Activated T-cell treated with anti-CD3 and anti-CD28 coated beads, Interleukin-2, amount 50 U/mL, for 48 hours (primary cell): ENCODE measurements at regions not wholly inside any gene's neighbourhood (a gene's known extent, or its start where the extent isn't known, plus 50 kb on each side); places are given as distances from the start of the nearest gene placed in this dataset.
"Not testable (repeated sequence)": the region's sequence is repeated elsewhere in the genome, so short reads cannot be mapped to it uniquely, and the experiment has no call there.

Experiments
- DNase-seq, 2 experiments: peaks; one replicate each; pipeline ENCODE4 v3.0.0-alpha.2; 2020

GRCh38 chr3:155995525-155996370 is 124.6 kb upstream of the KCNAB1 start:
- no peak for DNase-seq

- no peak for DNase-seq
Measured at GRCh38 chr3:155996882-155997281, 123.5 kb upstream of the KCNAB1 start.

GRCh38 chr3:155998173-155998572 is 122.2 kb upstream of the KCNAB1 start:
- DNase-seq = not testable (repeated sequence)

- no peak for DNase-seq
Measured at GRCh38 chr3:156005736-156006135, 114.6 kb upstream of the KCNAB1 start.

- no peak for DNase-seq
Measured at GRCh38 chr3:156010829-156011228, 109.5 kb upstream of the KCNAB1 start.

- no peak for DNase-seq
Measured at GRCh38 chr3:156014489-156014888, 105.9 kb upstream of the KCNAB1 start.

GRCh38 chr3:156016902-156017301 is 103.5 kb upstream of the KCNAB1 start:
- no peak for DNase-seq

- DNase-seq = no peak
Measured at GRCh38 chr3:156017352-156018030, 102.9 kb upstream of the KCNAB1 start.

- no peak for DNase-seq
Measured at GRCh38 chr3:156024904-156025533, 95.4 kb upstream of the KCNAB1 start.

- no peak for DNase-seq
Measured at GRCh38 chr3:156029208-156029607, 91.2 kb upstream of the KCNAB1 start.

- DNase-seq = no peak
Measured at GRCh38 chr3:156030723-156031122, 89.7 kb upstream of the KCNAB1 start.

- DNase-seq = no peak
Measured at GRCh38 chr3:156033428-156033827, 87.0 kb upstream of the KCNAB1 start.

GRCh38 chr3:156035158-156035557 is 85.2 kb upstream of the KCNAB1 start:
- DNase-seq = no peak

GRCh38 chr3:156036258-156037053 is 83.9 kb upstream of the KCNAB1 start:
- DNase-seq = no peak

GRCh38 chr3:156037356-156037755 is 83.0 kb upstream of the KCNAB1 start:
- DNase-seq = no peak

GRCh38 chr3:156038869-156039268 is 81.5 kb upstream of the KCNAB1 start:
- DNase-seq = no peak

- DNase-seq = no peak
Measured at GRCh38 chr3:156040041-156040440, 80.3 kb upstream of the KCNAB1 start.

GRCh38 chr3:156041216-156041841 is 79.0 kb upstream of the KCNAB1 start:
- not testable (repeated sequence) for DNase-seq

GRCh38 chr3:156041856-156042255 is 78.5 kb upstream of the KCNAB1 start:
- not testable (repeated sequence) for DNase-seq

- DNase-seq = peak; percentile 76 to 83
Measured at GRCh38 chr3:156043832-156044633, 76.3 kb upstream of the KCNAB1 start.

- DNase-seq = no peak
Measured at GRCh38 chr3:156044634-156044975, 75.8 kb upstream of the KCNAB1 start.

GRCh38 chr3:156048483-156048882 is 71.9 kb upstream of the KCNAB1 start:
- DNase-seq = not testable (repeated sequence)
